ENCODE measurements at regions not wholly inside any gene's neighbourhood (a gene's known extent, or its start where the extent isn't known, plus 50 kb on each side); places are given as distances from the start of the nearest gene placed in this dataset.

- intact Hi-C loops (cut with DNase I, micrococcal nuclease): no loop called here
- no peak overlapping the region for H3K27ac Mint-ChIP-seq
- no peak for TF ChIP-seq CTCF (IDR thresholded peaks at IDR 0.05)
- no peak for ATAC-seq (ENCODE audit: poor library complexity)
- Histone ChIP-seq H3K9me3 (ENCODE audit: control insufficient read depth in 1 of 2, insufficient read depth in 1 of 2, low read length in 2 of 2) (peaks cover 0 to 6% of the 10 kb centered on the region in 2 experiments), H3K36me3 (ENCODE audit: insufficient read depth, low read length) (no peaks in the 10 kb centered on the region), H3K27ac (ENCODE audit: low read depth in 1 of 2, low read length in 2 of 2) (no peak overlapping the region), H3K4me1 (ENCODE audit: insufficient read depth, low read length) (no peaks in the 10 kb centered on the region), H3K4me3 (ENCODE audit: low read length) (no peak overlapping the region), H3K27me3 (ENCODE audit: control insufficient read depth in 1 of 2, insufficient read depth in 2 of 2, low read length in 2 of 2) (no peaks in the 10 kb centered on the region)
- H3K4me3 Mint-ChIP-seq: no peak overlapping the region
- CTCF ChIA-PET: no interaction called here
- no peaks in the 10 kb centered on the region for H3K27me3 Mint-ChIP-seq
- POLR2A ChIA-PET: no interaction called here
- no peaks in the 10 kb centered on the region for H3K4me1 Mint-ChIP-seq (ENCODE audit: low read depth)
- H3K9me3 Mint-ChIP-seq: no peaks in the 10 kb centered on the region
- DNase-seq: no peak
- H3K36me3 Mint-ChIP-seq (ENCODE audit: low read depth): no peaks in the 10 kb centered on the region
Observed at GRCh38 chr1:80498673-80499072, 1302.1 kb upstream of the ADGRL2 start.

- no peaks in the 10 kb centered on the region for H3K27me3 Mint-ChIP-seq
- Histone ChIP-seq H3K27me3 (ENCODE audit: control insufficient read depth in 1 of 2, insufficient read depth in 2 of 2, low read length in 2 of 2) (no peaks in the 10 kb centered on the region), H3K4me3 (ENCODE audit: low read length) (no peak overlapping the region), H3K9me3 (ENCODE audit: control insufficient read depth in 1 of 2, insufficient read depth in 1 of 2, low read length in 2 of 2) (peaks cover 0 to 6% of the 10 kb centered on the region in 2 experiments), H3K4me1 (ENCODE audit: insufficient read depth, low read length) (no peaks in the 10 kb centered on the region), H3K36me3 (ENCODE audit: insufficient read depth, low read length) (no peaks in the 10 kb centered on the region), H3K27ac (ENCODE audit: low read depth in 1 of 2, low read length in 2 of 2) (no peak overlapping the region)
- TF ChIP-seq CTCF (IDR thresholded peaks at IDR 0.05): no peak
- no peaks in the 10 kb centered on the region for H3K4me1 Mint-ChIP-seq (ENCODE audit: low read depth)
- ATAC-seq (ENCODE audit: poor library complexity) (no peak), DNase-seq (peak in 1 of 14 experiments; percentile 5)
- POLR2A ChIA-PET: no interaction called here
- no peaks in the 10 kb centered on the region for H3K36me3 Mint-ChIP-seq (ENCODE audit: low read depth)
- no peak overlapping the region for H3K4me3 Mint-ChIP-seq
- H3K9me3 Mint-ChIP-seq: no peaks in the 10 kb centered on the region
- no peak overlapping the region for H3K27ac Mint-ChIP-seq
- intact Hi-C loops (cut with DNase I, micrococcal nuclease): no loop called here
- CTCF ChIA-PET: no interaction called here
Observed at GRCh38 chr1:80495806-80496205, 1304.9 kb upstream of the ADGRL2 start.

DNA sequence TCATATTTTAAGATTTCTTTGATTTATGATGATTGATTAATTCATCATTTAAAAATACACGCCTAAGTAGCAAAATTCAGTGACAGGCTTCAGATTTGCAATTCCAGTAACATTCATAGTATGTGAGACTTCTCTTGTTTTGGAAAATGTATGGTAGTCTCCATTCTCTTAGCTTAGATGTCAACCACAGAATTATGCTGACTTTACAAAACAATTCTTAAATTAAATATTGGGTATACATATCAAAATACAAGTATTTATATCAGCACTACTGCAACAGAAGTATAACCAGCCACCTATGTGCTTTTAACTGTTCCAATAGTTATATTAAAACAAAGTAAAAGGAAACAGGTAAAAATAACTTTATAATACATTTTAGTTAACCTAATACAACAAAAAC is 1328.6 kb upstream of the ADGRL2 start:
- H3K4me1 ChIP-seq (ENCODE audit: insufficient read depth, low read length): no peaks in the 10 kb centered on the region
- Mint-ChIP-seq H3K4me1 (ENCODE audit: low read depth) (no peaks in the 10 kb centered on the region), H3K9me3 (peaks cover 15% of the 10 kb centered on the region), H3K27me3 (no peaks in the 10 kb centered on the region), H3K27ac (no peak overlapping the region), H3K4me3 (no peak overlapping the region), H3K36me3 (ENCODE audit: low read depth) (no peaks in the 10 kb centered on the region)
- no peaks in the 10 kb centered on the region for H3K27me3 ChIP-seq (ENCODE audit: control insufficient read depth in 1 of 2, insufficient read depth in 2 of 2, low read length in 2 of 2)
- POLR2A ChIA-PET: no interaction called here
- intact Hi-C loops (cut with DNase I, micrococcal nuclease): no loop called here
- CTCF ChIA-PET: no interaction called here
- no peak for TF ChIP-seq CTCF (IDR thresholded peaks at IDR 0.05)
- H3K9me3 ChIP-seq (ENCODE audit: control insufficient read depth in 1 of 2, insufficient read depth in 1 of 2, low read length in 2 of 2): peaks cover 3 to 4% of the 10 kb centered on the region in 2 experiments
- no peak overlapping the region for H3K27ac ChIP-seq (ENCODE audit: low read depth in 1 of 2, low read length in 2 of 2)
- H3K36me3 ChIP-seq (ENCODE audit: insufficient read depth, low read length): no peaks in the 10 kb centered on the region
- no peak overlapping the region for H3K4me3 ChIP-seq (ENCODE audit: low read length)
- no peak for DNase-seq
- ATAC-seq (ENCODE audit: poor library complexity): no peak
